Left ventricle myocardium inferior (tissue), 1 donor: ENCODE measurements at regions not wholly inside any gene's neighbourhood (a gene's known extent, or its start where the extent isn't known, plus 50 kb on each side); places are given as distances from the start of the nearest gene placed in this dataset.

Source experiments
- DNase-seq: peaks from one replicate; pipeline ENCODE4 v3.0.0-alpha.2; 2020
- H3K27ac ChIP-seq: fragments of 200-600 bp; replicated peaks from 2 replicates; pipeline ENCODE4 v1.8.0; 2021
- H3K27me3 ChIP-seq: fragments of 200-600 bp; 2 replicates; pipeline ENCODE4 v1.8.0; 2021; ENCODE audit warnings: low read depth
- H3K36me3 ChIP-seq: fragments of 200-600 bp; 2 replicates; pipeline ENCODE4 v1.8.0; 2021
- H3K4me1 ChIP-seq: fragments of 200-600 bp; 2 replicates; pipeline ENCODE4 v1.8.0; 2021
- H3K4me3 ChIP-seq: fragments of 200-600 bp; 2 replicates; pipeline ENCODE4 v1.8.0; 2021; ENCODE audit warnings: mild to moderate bottlenecking, moderate library complexity
- H3K9me3 ChIP-seq: fragments of 200-600 bp; replicated peaks from 2 replicates; pipeline ENCODE4 v1.8.0; 2021
- CTCF ChIP-seq: fragments of 200-600 bp; IDR thresholded peaks from 2 replicates; pipeline ENCODE4 v1.8.0; 2021; ENCODE audit warnings: antibody characterized with exemption, mild to moderate bottlenecking, borderline replicate concordance
- intact Hi-C: fragments of 100-400 bp; cut with micrococcal nuclease; formaldehyde crosslinking; loops from one replicate; pipeline ENCODE4 v1.11.0; 2022
- donor health status: DM: no; HTN: yes; CAD: no; lungs with severe emphysema.

DNA sequence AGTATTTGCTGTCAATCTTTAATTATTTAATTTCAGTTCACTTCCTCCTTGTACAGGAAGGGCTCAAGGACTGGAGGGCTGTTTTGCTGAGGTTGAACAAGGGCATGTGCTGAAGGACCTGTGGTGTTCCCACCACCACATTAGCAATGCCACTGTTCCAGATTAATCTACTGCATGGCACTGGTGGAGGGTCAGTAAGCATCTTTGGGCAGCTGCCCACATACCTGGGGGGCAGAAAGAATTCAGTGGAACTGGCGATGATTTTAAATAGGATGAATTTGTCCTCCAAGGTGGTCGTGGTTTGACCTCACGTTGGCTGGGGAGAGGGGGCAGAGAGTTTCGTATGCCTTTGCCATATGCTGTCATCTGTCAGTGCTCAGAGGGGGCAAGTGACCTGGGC, 244.8 kb downstream of the TLE3 start:
- intact Hi-C loops = no loop called here
- Histone ChIP-seq H3K36me3 (no peaks in the 10 kb centered on the region), H3K4me3 (no peak overlapping the region), H3K27me3 (peaks cover 90% of the 10 kb centered on the region), H3K9me3 (no peaks in the 10 kb centered on the region), H3K4me1 (no peaks in the 10 kb centered on the region), H3K27ac (no peak overlapping the region)
- no peak for DNase-seq
- TF ChIP-seq CTCF = no peak

DNA sequence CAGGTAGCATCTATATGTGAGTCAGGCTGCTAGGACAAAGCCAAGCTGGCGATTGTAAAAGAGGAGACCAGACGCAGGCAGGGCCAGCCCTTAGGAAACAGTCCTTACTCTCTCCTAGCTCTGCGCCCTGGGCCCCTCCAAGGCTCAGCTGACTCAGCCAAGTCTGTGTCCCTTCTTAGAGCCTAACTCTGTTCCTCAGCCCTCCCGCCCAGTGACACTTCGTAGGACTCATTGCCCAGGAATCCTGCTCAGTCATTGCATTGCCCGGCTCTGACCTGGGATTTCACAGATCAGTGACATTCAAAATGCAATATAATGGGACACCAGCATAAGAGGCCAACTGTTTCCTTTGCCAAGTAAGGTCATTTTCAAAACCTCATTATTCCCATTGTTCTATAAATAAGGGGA, 244.2 kb downstream of the TLE3 start:
- H3K9me3 ChIP-seq = no peaks in the 10 kb centered on the region
- H3K27me3 ChIP-seq = peaks cover 90% of the 10 kb centered on the region
- DNase-seq = no peak
- H3K27ac ChIP-seq = no peak overlapping the region
- H3K36me3 ChIP-seq = no peaks in the 10 kb centered on the region
- H3K4me1 ChIP-seq = no peaks in the 10 kb centered on the region
- H3K4me3 ChIP-seq = no peak overlapping the region
- intact Hi-C loops = no loop called here
- TF ChIP-seq CTCF = no peak

- no peak overlapping the region for H3K4me3 ChIP-seq
- H3K9me3 ChIP-seq = no peaks in the 10 kb centered on the region
- no peak for DNase-seq
- H3K36me3 ChIP-seq = no peaks in the 10 kb centered on the region
- intact Hi-C loops = no loop called here
- no peak overlapping the region for H3K27ac ChIP-seq
- H3K4me1 ChIP-seq = no peaks in the 10 kb centered on the region
- TF ChIP-seq CTCF = no peak
- peaks cover 90% of the 10 kb centered on the region for H3K27me3 ChIP-seq
These were observed 243.7 kb downstream of the TLE3 start for GRCh38 chr15:69854001-69854400.

DNA sequence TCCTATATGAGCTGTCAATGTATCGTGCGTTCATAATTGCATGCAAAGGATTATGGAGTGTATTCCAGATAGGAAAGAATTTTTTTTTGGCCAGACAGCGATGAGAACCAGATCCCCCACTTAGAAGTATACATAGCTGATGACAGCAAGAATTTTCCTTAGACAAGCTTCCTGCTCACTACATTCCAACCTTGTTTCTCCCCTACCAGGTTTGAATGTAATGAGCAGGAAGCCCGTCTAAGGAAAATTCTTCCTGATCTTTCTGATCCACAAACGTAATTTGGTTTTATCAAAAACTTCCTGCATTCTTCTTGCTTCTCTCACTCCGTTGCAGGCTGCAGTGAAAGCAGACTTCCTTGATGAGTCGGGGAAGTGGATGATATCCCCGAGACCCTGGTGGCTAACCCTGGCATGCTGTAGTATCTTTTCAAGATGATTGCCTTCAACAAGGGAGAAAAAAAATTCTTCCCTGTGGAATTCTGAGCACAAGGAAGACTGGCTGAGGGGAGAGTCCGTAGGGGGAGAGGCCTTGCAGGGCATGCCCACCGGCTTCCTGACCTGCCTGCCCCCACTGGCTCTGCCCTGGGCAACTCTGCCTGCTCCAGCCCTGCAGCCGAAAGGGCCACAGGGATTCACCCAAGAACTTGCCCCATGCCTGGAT, 243.1 kb downstream of the TLE3 start:
- no peaks in the 10 kb centered on the region for H3K4me1 ChIP-seq
- no peak for DNase-seq
- intact Hi-C loops = no loop called here
- peaks cover 94% of the 10 kb centered on the region for H3K27me3 ChIP-seq
- H3K4me3 ChIP-seq = no peak overlapping the region
- no peak overlapping the region for H3K27ac ChIP-seq
- no peaks in the 10 kb centered on the region for H3K9me3 ChIP-seq
- no peak for TF ChIP-seq CTCF
- H3K36me3 ChIP-seq = no peaks in the 10 kb centered on the region

DNA sequence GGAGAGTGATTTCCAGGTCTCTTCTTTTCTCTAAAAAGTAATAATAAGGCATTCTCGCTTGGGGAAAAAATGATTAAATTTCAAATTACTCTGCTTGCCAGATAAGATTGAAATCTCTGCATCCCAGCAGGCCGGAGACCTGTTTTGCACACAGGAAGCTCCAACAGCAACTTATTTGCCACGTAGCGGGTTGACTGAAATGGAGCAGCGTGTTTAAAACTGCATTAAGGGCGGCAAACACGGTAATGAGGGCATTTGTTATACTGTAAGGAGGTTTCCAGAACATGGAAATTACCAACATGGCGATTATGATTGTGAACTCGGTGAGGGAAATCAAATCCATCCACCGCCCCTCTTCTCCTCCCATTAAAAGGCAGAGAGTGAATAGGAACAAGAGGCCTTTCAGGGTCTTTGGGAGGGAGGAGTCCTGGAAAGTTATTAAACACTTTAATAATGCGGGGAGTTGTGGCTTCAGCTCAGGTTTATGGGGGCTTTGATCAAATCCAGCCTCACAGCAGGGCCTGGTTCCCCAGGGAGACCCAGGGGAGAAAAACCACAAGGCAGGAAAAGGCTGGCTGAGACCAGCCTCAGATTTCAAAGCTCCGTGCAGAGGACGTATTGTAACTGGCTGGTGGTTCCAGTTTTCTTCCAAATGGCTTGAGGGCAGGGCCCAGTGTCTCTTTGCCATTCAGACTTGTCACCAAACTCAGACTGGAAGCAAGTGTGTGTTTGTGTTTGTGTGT, 242.3 kb downstream of the TLE3 start:
- intact Hi-C loops = no loop called here
- Histone ChIP-seq H3K9me3 (no peaks in the 10 kb centered on the region), H3K4me3 (no peak overlapping the region), H3K27me3 (peaks cover 97% of the 10 kb centered on the region), H3K4me1 (no peaks in the 10 kb centered on the region), H3K36me3 (no peaks in the 10 kb centered on the region), H3K27ac (no peak overlapping the region)
- TF ChIP-seq CTCF = no peak
- no peak for DNase-seq
